Prostate gland (tissue), 2 donors: ENCODE measurements at regions not wholly inside any gene's neighbourhood (a gene's known extent, or its start where the extent isn't known, plus 50 kb on each side); places are given as distances from the start of the nearest gene placed in this dataset.

Source experiments
- CTCF ChIP-seq, 4 experiments: fragments of 200-600 bp in 2 of 4; fragments of 450-650 bp in 2 of 4; sonication (generic) in 2 of 4; IDR thresholded peaks; 1 replicate in 3 of 4; 2 replicates in 1 of 4; pipeline ENCODE4 v1.5.1; 2016 to 2019; ENCODE audit warnings: antibody characterized with exemption in 4 of 4, mild to moderate bottlenecking in 2 of 4, moderate library complexity in 2 of 4
- POLR2A ChIP-seq: fragments of 450-650 bp; IDR thresholded peaks from one replicate; pipeline ENCODE4 v1.6.1; 2016; ENCODE audit warnings: antibody characterized with exemption, mild to moderate bottlenecking

GRCh38 chr10:6957851-6958250 is 377.8 kb upstream of the PRKCQ start:
- TF ChIP-seq POLR2A, result no peak
- TF ChIP-seq CTCF (IDR thresholded peaks at IDR 0.05), result no peak
